ENCODE measurements at regions not wholly inside any gene's neighbourhood (a gene's known extent, or its start where the extent isn't known, plus 50 kb on each side); places are given as distances from the start of the nearest gene placed in this dataset.

GRCh38 chr2:237198164-237198855 lies 112.6 kb downstream of the COPS8 start:
- in situ Hi-C loops (cut with MboI; ENCODE audit: low pct_unique_long_range_greater_than_20kb, low sequenced_read_pairs, unreplicated experiment), result no loop called here
- no peak for DNase-seq (ENCODE audit: low spot score)
- TF ChIP-seq, protein P1, sequence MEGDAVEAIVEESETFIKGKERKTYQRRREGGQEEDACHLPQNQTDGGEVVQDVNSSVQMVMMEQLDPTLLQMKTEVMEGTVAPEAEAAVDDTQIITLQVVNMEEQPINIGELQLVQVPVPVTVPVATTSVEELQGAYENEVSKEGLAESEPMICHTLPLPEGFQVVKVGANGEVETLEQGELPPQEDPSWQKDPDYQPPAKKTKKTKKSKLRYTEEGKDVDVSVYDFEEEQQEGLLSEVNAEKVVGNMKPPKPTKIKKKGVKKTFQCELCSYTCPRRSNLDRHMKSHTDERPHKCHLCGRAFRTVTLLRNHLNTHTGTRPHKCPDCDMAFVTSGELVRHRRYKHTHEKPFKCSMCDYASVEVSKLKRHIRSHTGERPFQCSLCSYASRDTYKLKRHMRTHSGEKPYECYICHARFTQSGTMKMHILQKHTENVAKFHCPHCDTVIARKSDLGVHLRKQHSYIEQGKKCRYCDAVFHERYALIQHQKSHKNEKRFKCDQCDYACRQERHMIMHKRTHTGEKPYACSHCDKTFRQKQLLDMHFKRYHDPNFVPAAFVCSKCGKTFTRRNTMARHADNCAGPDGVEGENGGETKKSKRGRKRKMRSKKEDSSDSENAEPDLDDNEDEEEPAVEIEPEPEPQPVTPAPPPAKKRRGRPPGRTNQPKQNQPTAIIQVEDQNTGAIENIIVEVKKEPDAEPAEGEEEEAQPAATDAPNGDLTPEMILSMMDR (IDR thresholded peaks at IDR 0.05; ENCODE audit: extremely low read depth, insufficient read depth, missing control alignments), result no peak

- in situ Hi-C loops (cut with MboI; ENCODE audit: low pct_unique_long_range_greater_than_20kb, low sequenced_read_pairs, unreplicated experiment), result no loop called here
- no peak for DNase-seq (ENCODE audit: low spot score)
- TF ChIP-seq, protein P1 (IDR thresholded peaks at IDR 0.05; ENCODE audit: extremely low read depth, insufficient read depth, missing control alignments), result no peak
These were observed 113.4 kb downstream of the COPS8 start for GRCh38 chr2:237199082-237199481.

DNA sequence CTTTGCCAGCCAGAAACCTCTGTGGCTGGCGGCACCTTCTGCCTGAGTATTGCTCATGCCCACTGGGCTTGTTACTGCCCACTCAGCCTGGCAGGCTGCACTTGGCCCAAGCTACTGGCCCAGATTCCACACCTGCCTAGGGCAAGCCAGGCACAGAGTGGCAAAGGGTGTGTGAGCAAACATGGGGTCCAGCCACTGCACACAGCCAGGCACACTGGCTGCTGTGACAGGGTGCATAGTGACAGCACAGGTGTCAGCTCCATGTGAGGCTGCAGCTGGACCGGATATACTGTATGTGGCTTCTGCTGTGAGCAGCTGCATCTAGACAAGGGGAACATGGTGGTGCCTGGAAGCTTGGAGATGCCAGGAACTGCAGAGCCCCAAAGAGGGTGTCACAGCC lies 113.9 kb downstream of the COPS8 start:
- TF ChIP-seq, protein P1 (IDR thresholded peaks at IDR 0.05; ENCODE audit: extremely low read depth, insufficient read depth, missing control alignments), result no peak
- in situ Hi-C loops (cut with MboI; ENCODE audit: low pct_unique_long_range_greater_than_20kb, low sequenced_read_pairs, unreplicated experiment), result no loop called here
- DNase-seq (ENCODE audit: low spot score), result no peak

DNA sequence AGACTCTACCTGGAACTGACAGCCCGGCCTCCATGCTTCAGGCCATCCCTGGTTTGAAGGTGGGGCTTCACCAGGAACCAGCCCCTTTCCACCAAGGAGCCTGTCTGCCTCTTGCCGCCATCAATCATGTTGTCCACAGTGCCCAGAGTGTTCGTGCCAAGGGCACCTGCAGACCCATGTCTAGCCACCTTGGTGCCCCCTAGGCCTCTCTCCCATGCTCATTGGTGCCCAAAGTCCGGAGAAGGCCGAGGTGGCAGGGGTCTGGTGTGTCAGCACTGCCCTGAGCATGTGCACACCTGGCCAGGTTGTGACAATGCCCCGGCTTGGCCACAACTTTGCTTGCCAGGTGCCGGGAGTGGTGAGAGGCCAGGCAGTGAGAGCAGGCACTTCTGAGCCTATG lies 114.8 kb downstream of the COPS8 start:
- no peak for DNase-seq (ENCODE audit: low spot score)
- in situ Hi-C loops (cut with MboI; ENCODE audit: low pct_unique_long_range_greater_than_20kb, low sequenced_read_pairs, unreplicated experiment), result no loop called here
- TF ChIP-seq, protein P1 (IDR thresholded peaks at IDR 0.05; ENCODE audit: extremely low read depth, insufficient read depth, missing control alignments), result no peak

GRCh38 chr2:237201461-237202287 lies 116.0 kb downstream of the COPS8 start:
- DNase-seq (ENCODE audit: low spot score), result peak; percentile 44
- in situ Hi-C loops (cut with MboI; ENCODE audit: low pct_unique_long_range_greater_than_20kb, low sequenced_read_pairs, unreplicated experiment), result no loop called here
- TF ChIP-seq, protein P1 (IDR thresholded peaks at IDR 0.05; ENCODE audit: extremely low read depth, insufficient read depth, missing control alignments), result no peak

- TF ChIP-seq, protein P1 (IDR thresholded peaks at IDR 0.05; ENCODE audit: extremely low read depth, insufficient read depth, missing control alignments), result no peak
- DNase-seq (ENCODE audit: low spot score), result no peak
- in situ Hi-C loops (cut with MboI; ENCODE audit: low pct_unique_long_range_greater_than_20kb, low sequenced_read_pairs, unreplicated experiment), result no loop called here
These were observed 116.8 kb downstream of the COPS8 start for GRCh38 chr2:237202288-237203030.

All from GM13977 (cell line).